Effector memory CD4-positive, alpha-beta T cell (primary cell): ENCODE measurements at regions not wholly inside any gene's neighbourhood (a gene's known extent, or its start where the extent isn't known, plus 50 kb on each side); places are given as distances from the start of the nearest gene placed in this dataset.

Experiments used
- DNase-seq, 3 donors: peaks; one replicate each; pipeline ENCODE4 v3.0.0-alpha.2; 2020
- H3K27ac ChIP-seq: 2 replicates; pipeline ENCODE4 v1.7.0; 2013; ENCODE audit warnings: mild to moderate bottlenecking, low read length, moderate library complexity; ENCODE audit not compliant: insufficient read depth, poor library complexity, severe bottlenecking
- H3K27me3 ChIP-seq: replicated peaks from 2 replicates; pipeline ENCODE4 v1.7.0; 2013; ENCODE audit warnings: mild to moderate bottlenecking, low read length; ENCODE audit not compliant: insufficient read depth, control insufficient read depth, poor library complexity, severe bottlenecking
- H3K36me3 ChIP-seq: 2 replicates; pipeline ENCODE4 v1.7.0; 2013; ENCODE audit warnings: mild to moderate bottlenecking, low read length, moderate library complexity; ENCODE audit not compliant: control insufficient read depth, insufficient read depth
- H3K4me1 ChIP-seq: 2 replicates; pipeline ENCODE4 v1.7.0; 2013; ENCODE audit warnings: low read length, mild to moderate bottlenecking; ENCODE audit not compliant: control insufficient read depth, insufficient read depth, poor library complexity, severe bottlenecking
- H3K4me3 ChIP-seq: 2 replicates; pipeline ENCODE4 v1.7.0; 2013; ENCODE audit warnings: low read length, low read depth, mild to moderate bottlenecking; ENCODE audit not compliant: insufficient read depth, poor library complexity, severe bottlenecking
- H3K9me3 ChIP-seq: 2 replicates; pipeline ENCODE4 v1.7.0; 2013; ENCODE audit warnings: mild to moderate bottlenecking, low read length, moderate library complexity; ENCODE audit not compliant: control insufficient read depth

GRCh38 chr6:14975471-14975817 lies 270.4 kb upstream of the JARID2 start:
- Histone ChIP-seq H3K36me3 (no peaks in the 10 kb centered on the region), H3K4me1 (no peaks in the 10 kb centered on the region), H3K27me3 (no peaks in the 10 kb centered on the region), H3K9me3 (no peaks in the 10 kb centered on the region), H3K4me3 (no peak overlapping the region), H3K27ac (no peak overlapping the region)
- DNase-seq: no peak

DNA sequence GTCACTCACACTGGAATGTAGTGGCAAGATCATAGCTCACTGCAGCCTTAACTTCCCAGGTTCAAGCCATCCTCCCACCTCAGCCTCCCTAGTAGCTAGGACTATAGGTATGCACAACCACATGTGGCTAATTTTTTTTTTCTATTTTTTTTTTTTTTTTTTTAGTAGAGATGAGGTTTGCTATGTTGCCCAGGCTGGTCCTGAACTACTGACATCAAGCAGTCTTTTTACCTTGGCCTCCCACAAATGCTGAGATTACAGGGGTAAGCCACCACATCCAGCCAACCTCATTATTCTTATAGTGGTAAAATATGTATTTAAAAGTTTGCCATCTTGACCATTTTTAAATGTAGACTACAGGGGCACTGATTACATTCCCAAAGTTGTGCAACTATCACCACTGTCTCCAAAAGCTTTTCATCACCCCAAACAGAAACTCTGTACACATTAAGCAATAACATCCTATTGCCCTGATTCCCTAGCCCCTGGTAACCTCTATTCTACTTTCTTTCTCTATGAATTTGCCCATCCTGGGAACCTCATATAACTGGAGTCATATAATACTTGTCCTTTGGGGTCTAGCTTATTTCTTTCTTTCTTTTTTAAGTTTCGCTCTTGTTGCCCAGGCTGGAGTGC lies 268.0 kb upstream of the JARID2 start:
- H3K9me3 ChIP-seq: no peaks in the 10 kb centered on the region
- H3K4me1 ChIP-seq: no peaks in the 10 kb centered on the region
- no peaks in the 10 kb centered on the region for H3K27me3 ChIP-seq
- DNase-seq: no peak
- no peak overlapping the region for H3K27ac ChIP-seq
- no peaks in the 10 kb centered on the region for H3K36me3 ChIP-seq
- no peak overlapping the region for H3K4me3 ChIP-seq

- Histone ChIP-seq H3K36me3 (no peaks in the 10 kb centered on the region), H3K27me3 (no peaks in the 10 kb centered on the region), H3K4me3 (no peak overlapping the region), H3K4me1 (no peaks in the 10 kb centered on the region), H3K9me3 (no peaks in the 10 kb centered on the region), H3K27ac (no peak overlapping the region)
- no peak for DNase-seq
Observed at GRCh38 chr6:14981960-14982359, 263.9 kb upstream of the JARID2 start.

GRCh38 chr6:14983599-14984518 lies 262.0 kb upstream of the JARID2 start:
- DNase-seq: no peak
- no peaks in the 10 kb centered on the region for H3K36me3 ChIP-seq
- H3K27me3 ChIP-seq: no peaks in the 10 kb centered on the region
- H3K4me3 ChIP-seq: no peak overlapping the region
- no peaks in the 10 kb centered on the region for H3K4me1 ChIP-seq
- H3K27ac ChIP-seq: no peak overlapping the region
- no peaks in the 10 kb centered on the region for H3K9me3 ChIP-seq

DNA sequence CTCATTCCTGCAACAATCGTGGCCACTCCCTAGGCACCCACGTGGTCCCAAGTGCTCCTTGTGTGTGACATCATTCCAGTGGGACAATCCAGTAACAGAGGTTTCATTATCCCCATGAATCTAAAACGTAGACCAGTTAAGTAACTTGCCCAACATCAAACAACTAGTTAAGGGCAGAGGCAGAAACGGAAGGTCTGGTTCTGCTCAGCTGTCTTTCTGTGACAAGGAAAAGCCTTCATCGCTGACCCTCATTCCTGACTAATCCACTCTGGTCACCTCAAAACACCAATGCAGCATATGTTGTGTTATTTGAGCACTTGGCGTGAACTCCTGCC lies 261.4 kb upstream of the JARID2 start:
- Histone ChIP-seq H3K4me1 (no peaks in the 10 kb centered on the region), H3K4me3 (no peak overlapping the region), H3K27ac (no peak overlapping the region), H3K27me3 (no peaks in the 10 kb centered on the region), H3K36me3 (no peaks in the 10 kb centered on the region), H3K9me3 (no peaks in the 10 kb centered on the region)
- no peak for DNase-seq

- H3K9me3 ChIP-seq: no peaks in the 10 kb centered on the region
- DNase-seq: no peak
- H3K27ac ChIP-seq: no peak overlapping the region
- no peaks in the 10 kb centered on the region for H3K27me3 ChIP-seq
- no peaks in the 10 kb centered on the region for H3K4me1 ChIP-seq
- H3K36me3 ChIP-seq: no peaks in the 10 kb centered on the region
- no peak overlapping the region for H3K4me3 ChIP-seq
Observed at GRCh38 chr6:14985366-14985765, 260.5 kb upstream of the JARID2 start.

GRCh38 chr6:14986370-14986769 lies 259.5 kb upstream of the JARID2 start:
- Histone ChIP-seq H3K27ac (no peak overlapping the region), H3K27me3 (no peaks in the 10 kb centered on the region), H3K9me3 (no peaks in the 10 kb centered on the region), H3K4me1 (no peaks in the 10 kb centered on the region), H3K4me3 (no peak overlapping the region), H3K36me3 (no peaks in the 10 kb centered on the region)
- no peak for DNase-seq

- no peak for DNase-seq
- Histone ChIP-seq H3K4me3 (no peak overlapping the region), H3K36me3 (no peaks in the 10 kb centered on the region), H3K4me1 (no peaks in the 10 kb centered on the region), H3K27me3 (no peaks in the 10 kb centered on the region), H3K27ac (no peak overlapping the region), H3K9me3 (no peaks in the 10 kb centered on the region)
Observed at GRCh38 chr6:14987490-14987889, 258.4 kb upstream of the JARID2 start.

GRCh38 chr6:14992382-14992781 lies 253.5 kb upstream of the JARID2 start:
- no peak overlapping the region for H3K4me3 ChIP-seq
- H3K27me3 ChIP-seq: no peaks in the 10 kb centered on the region
- H3K27ac ChIP-seq: no peak overlapping the region
- no peak for DNase-seq
- H3K9me3 ChIP-seq: no peaks in the 10 kb centered on the region
- no peaks in the 10 kb centered on the region for H3K36me3 ChIP-seq
- H3K4me1 ChIP-seq: no peaks in the 10 kb centered on the region

DNA sequence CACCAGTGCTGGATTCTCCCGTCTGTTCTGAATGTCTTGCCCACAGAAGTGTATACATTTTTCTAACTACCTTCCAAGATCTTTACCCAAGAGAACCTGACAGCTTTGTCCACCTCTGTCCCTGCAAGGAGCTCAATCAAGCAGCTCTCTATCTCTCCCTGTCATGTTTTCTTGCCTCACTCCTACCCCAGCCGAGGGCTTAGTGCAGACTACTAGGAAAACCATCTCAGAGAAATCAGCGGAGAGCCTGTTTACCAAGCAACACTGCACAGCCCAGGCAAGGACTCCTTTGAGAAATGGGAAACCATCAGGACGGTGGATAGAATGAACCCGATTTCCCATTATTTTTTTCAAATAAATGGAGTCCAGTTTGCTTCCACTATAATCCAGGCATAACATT lies 250.7 kb upstream of the JARID2 start:
- H3K27ac ChIP-seq: no peak overlapping the region
- H3K36me3 ChIP-seq: no peaks in the 10 kb centered on the region
- DNase-seq: no peak

More for the DNA sequence above, 250.7 kb upstream of the JARID2 start:
- Histone ChIP-seq H3K4me3 (no peak overlapping the region), H3K4me1 (no peaks in the 10 kb centered on the region), H3K9me3 (no peaks in the 10 kb centered on the region), H3K27me3 (no peaks in the 10 kb centered on the region)
